ENCODE measurements at regions not wholly inside any gene's neighbourhood (a gene's known extent, or its start where the extent isn't known, plus 50 kb on each side); places are given as distances from the start of the nearest gene placed in this dataset.
"Not testable (repeated sequence)": the region's sequence is repeated elsewhere in the genome, so short reads cannot be mapped to it uniquely, and the experiment has no call there.

GRCh38 chr18:40132438-40132837 is 1822.6 kb upstream of the PIK3C3 start:
- TF ChIP-seq CTCF, POLR2A (IDR thresholded peaks at IDR 0.05): not testable (repeated sequence)
